ENCODE measurements at regions not wholly inside any gene's neighbourhood (a gene's known extent, or its start where the extent isn't known, plus 50 kb on each side); places are given as distances from the start of the nearest gene placed in this dataset.

DNA sequence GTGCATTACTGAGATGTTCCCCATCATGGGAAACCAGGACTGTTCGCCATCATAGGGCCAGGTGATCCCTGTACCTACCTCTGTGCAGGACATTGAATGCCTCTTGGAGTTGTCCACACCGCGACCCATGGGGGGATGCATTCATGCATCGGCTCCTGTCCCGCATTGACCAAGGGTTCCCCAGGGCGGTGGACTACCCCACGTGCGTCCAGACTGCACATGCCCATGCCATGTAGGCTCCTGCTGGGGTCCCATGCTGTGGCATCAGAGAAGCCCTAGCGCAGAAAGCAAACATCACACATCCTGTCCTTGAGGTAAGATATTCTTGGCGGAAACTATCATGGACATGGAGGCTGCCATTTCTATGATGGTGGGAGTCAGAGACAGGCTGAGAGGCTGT, 121.6 kb upstream of the UNC5B start:
- TF ChIP-seq, protein P1, sequence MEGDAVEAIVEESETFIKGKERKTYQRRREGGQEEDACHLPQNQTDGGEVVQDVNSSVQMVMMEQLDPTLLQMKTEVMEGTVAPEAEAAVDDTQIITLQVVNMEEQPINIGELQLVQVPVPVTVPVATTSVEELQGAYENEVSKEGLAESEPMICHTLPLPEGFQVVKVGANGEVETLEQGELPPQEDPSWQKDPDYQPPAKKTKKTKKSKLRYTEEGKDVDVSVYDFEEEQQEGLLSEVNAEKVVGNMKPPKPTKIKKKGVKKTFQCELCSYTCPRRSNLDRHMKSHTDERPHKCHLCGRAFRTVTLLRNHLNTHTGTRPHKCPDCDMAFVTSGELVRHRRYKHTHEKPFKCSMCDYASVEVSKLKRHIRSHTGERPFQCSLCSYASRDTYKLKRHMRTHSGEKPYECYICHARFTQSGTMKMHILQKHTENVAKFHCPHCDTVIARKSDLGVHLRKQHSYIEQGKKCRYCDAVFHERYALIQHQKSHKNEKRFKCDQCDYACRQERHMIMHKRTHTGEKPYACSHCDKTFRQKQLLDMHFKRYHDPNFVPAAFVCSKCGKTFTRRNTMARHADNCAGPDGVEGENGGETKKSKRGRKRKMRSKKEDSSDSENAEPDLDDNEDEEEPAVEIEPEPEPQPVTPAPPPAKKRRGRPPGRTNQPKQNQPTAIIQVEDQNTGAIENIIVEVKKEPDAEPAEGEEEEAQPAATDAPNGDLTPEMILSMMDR (IDR thresholded peaks at IDR 0.05; ENCODE audit: low read length): no peak
- TF ChIP-seq EZH2 (IDR thresholded peaks at IDR 0.05; ENCODE audit: borderline replicate concordance, low read length): no peak
